Fibroblast of lung (primary cell): ENCODE measurements at regions not wholly inside any gene's neighbourhood (a gene's known extent, or its start where the extent isn't known, plus 50 kb on each side); places are given as distances from the start of the nearest gene placed in this dataset.

Experiments
- DNase-seq, 2 donors: peaks; one replicate each; pipeline versions ENCODE4 v3.0.0 to v3.0.0-alpha.2; 2010; ENCODE audit warnings: low read depth in 2 of 2
- H2AFZ ChIP-seq: 2 replicates; pipeline ENCODE4 v1.5.1; 2012; ENCODE audit warnings: low read length, control low read depth, inconsistent platforms
- H3K27ac ChIP-seq: 2 replicates; pipeline ENCODE4 v1.5.1; 2011; ENCODE audit warnings: low read length, control low read depth; ENCODE audit not compliant: insufficient read depth
- H3K27me3 ChIP-seq: 2 replicates; pipeline ENCODE4 v1.5.1; 2011; ENCODE audit warnings: mild to moderate bottlenecking, low read length; ENCODE audit not compliant: control insufficient read depth, insufficient read depth
- H3K36me3 ChIP-seq: 2 replicates; pipeline ENCODE4 v1.5.1; 2011; ENCODE audit warnings: low read length; ENCODE audit not compliant: control insufficient read depth, insufficient read depth
- H3K4me1 ChIP-seq: 2 replicates; pipeline ENCODE4 v1.5.1; 2011; ENCODE audit warnings: low read length; ENCODE audit not compliant: control insufficient read depth, insufficient read depth; ENCODE audit errors: extremely low read depth
- H3K4me2 ChIP-seq: 2 replicates; pipeline ENCODE4 v1.5.1; 2011; ENCODE audit warnings: low read length, control low read depth; ENCODE audit not compliant: insufficient read depth; ENCODE audit errors: extremely low read depth
- H3K4me3 ChIP-seq, 4 experiments: fragments of 200-600 bp in 1 of 4; sonication (generic) in 1 of 4; replicated peaks in 1 of 4; 2 replicates each; pipeline ENCODE4 v1.5.1; 2011 to 2016; ENCODE audit warnings: low read length in 4 of 4, low read depth in 3 of 4, mild to moderate bottlenecking in 3 of 4, control low read depth in 2 of 4, inconsistent platforms in 1 of 4, mixed read lengths in 1 of 4; ENCODE audit not compliant: insufficient read depth in 1 of 4; ENCODE audit errors: control extremely low read depth in 1 of 4
- H3K79me2 ChIP-seq: 2 replicates; pipeline ENCODE4 v1.5.1; 2012; ENCODE audit warnings: mild to moderate bottlenecking, low read length, inconsistent platforms; ENCODE audit not compliant: control insufficient read depth, insufficient read depth
- H3K9ac ChIP-seq: 2 replicates; pipeline ENCODE4 v1.5.1; 2011; ENCODE audit warnings: mild to moderate bottlenecking, low read length, control low read depth; ENCODE audit not compliant: insufficient read depth
- H3K9me3 ChIP-seq: 2 replicates; pipeline ENCODE4 v1.5.1; 2012; ENCODE audit warnings: low read depth, low read length; ENCODE audit not compliant: control insufficient read depth, insufficient read depth
- H4K20me1 ChIP-seq: 2 replicates; pipeline ENCODE4 v1.5.1; 2011; ENCODE audit warnings: low read length; ENCODE audit not compliant: control insufficient read depth, insufficient read depth; ENCODE audit errors: extremely low read depth
- CTCF ChIP-seq, 2 donors: IDR thresholded peaks in 1 of 2; conservative IDR thresholded peaks in 1 of 2; 1 replicate in 1 of 2; 2 replicates in 1 of 2; pipeline ENCODE4 v1.5.1; 2011 to 2012; ENCODE audit warnings: low read length in 2 of 2, control low read depth in 1 of 2, inconsistent platforms in 1 of 2, low read depth in 1 of 2, mild to moderate bottlenecking in 1 of 2
- EZH2 ChIP-seq: IDR thresholded peaks from 2 replicates; pipeline ENCODE4 v1.5.1; 2012; ENCODE audit warnings: low read length, control low read depth, mild to moderate bottlenecking; ENCODE audit errors: missing control alignments

DNA sequence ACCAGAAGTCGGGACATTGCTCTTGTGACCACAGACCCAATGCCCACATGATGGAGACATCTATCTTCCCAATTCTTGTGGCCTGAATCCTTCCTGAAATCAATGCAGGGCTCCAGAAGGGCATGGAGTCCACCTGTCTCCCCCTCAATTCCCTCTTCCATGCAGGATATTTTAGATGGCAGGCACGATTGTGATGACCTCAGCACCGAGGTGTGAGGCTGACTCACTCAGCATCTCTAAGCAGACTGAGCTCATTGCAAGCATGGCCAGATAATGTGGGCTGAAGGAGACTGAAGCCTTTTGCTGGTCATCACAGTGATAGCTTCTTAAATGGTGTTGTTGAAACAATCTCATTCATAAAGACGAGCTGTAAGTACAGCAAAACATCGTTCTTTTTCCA, 374.9 kb upstream of the PODXL start:
- Histone ChIP-seq H3K9me3 (no peaks in the 10 kb centered on the region), H3K27me3 (no peaks in the 10 kb centered on the region), H3K4me3 (no peak overlapping the region), H4K20me1 (no peaks in the 10 kb centered on the region), H3K4me2 (no peak overlapping the region), H3K79me2 (no peaks in the 10 kb centered on the region), H3K4me1 (no peaks in the 10 kb centered on the region), H2AFZ (no peak overlapping the region), H3K9ac (no peak overlapping the region), H3K36me3 (no peaks in the 10 kb centered on the region), H3K27ac (no peak overlapping the region)
- no peak for TF ChIP-seq EZH2
- TF ChIP-seq CTCF (conservative IDR thresholded peaks at IDR 0.05 in 1 of 2, IDR thresholded peaks at IDR 0.05 in 1 of 2; ENCODE audit: low read depth in 1 of 2, low read length in 2 of 2), result no peak
- peak in 1 of 2 donors; percentile 73 for DNase-seq

GRCh38 chr7:131929632-131930031, 373.2 kb upstream of the PODXL start:
- Histone ChIP-seq H3K9ac (no peak overlapping the region), H3K27me3 (no peaks in the 10 kb centered on the region), H4K20me1 (no peaks in the 10 kb centered on the region), H3K79me2 (no peaks in the 10 kb centered on the region), H2AFZ (no peak overlapping the region), H3K27ac (no peak overlapping the region), H3K4me2 (no peak overlapping the region), H3K4me3 (no peak overlapping the region), H3K9me3 (no peaks in the 10 kb centered on the region), H3K4me1 (no peaks in the 10 kb centered on the region), H3K36me3 (no peaks in the 10 kb centered on the region)
- TF ChIP-seq CTCF (conservative IDR thresholded peaks at IDR 0.05 in 1 of 2, IDR thresholded peaks at IDR 0.05 in 1 of 2; ENCODE audit: low read depth in 1 of 2, low read length in 2 of 2), result no peak
- TF ChIP-seq EZH2, result no peak
- no peak for DNase-seq

DNA sequence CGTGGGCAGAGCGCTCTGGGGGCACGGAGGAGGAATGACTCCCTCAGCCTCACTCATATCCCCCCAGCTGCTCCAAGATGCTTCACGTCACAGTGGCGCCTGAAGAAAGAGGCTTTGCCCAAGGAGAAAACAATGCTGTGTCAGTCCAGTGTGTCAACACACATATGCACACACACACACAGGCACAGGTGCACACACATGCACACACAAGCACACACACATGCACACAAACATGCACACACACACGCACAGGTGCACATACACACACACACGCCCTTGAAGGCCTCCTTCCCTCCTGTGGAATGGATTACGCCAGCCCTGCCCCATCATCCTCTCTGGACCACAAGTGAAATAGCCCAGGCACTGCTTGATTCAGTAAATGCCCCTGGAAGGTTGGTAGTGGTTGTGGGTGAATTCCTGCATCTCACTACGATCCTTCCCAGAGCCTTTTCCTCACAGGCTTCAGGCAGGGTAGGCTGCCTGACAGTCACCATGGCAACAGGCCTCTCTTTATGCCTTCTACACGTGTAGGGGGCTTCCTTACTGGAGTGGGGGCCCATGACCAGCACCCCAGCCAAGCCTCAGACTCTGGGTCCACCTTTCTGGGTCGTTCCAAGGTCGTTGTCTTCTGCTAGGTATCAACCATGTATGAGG, 371.5 kb upstream of the PODXL start:
- Histone ChIP-seq H3K36me3 (no peaks in the 10 kb centered on the region), H3K9me3 (no peaks in the 10 kb centered on the region), H3K4me2 (no peak overlapping the region), H3K79me2 (no peaks in the 10 kb centered on the region), H2AFZ (no peak overlapping the region), H3K4me1 (no peaks in the 10 kb centered on the region), H3K27ac (no peak overlapping the region), H3K9ac (no peak overlapping the region), H3K4me3 (no peak overlapping the region), H3K27me3 (no peaks in the 10 kb centered on the region), H4K20me1 (no peaks in the 10 kb centered on the region)
- DNase-seq, result no peak
- no peak for TF ChIP-seq CTCF (conservative IDR thresholded peaks at IDR 0.05 in 1 of 2, IDR thresholded peaks at IDR 0.05 in 1 of 2; ENCODE audit: low read depth in 1 of 2, low read length in 2 of 2)
- no peak for TF ChIP-seq EZH2
